ENCODE measurements at regions not wholly inside any gene's neighbourhood (a gene's known extent, or its start where the extent isn't known, plus 50 kb on each side); places are given as distances from the start of the nearest gene placed in this dataset.

DNA sequence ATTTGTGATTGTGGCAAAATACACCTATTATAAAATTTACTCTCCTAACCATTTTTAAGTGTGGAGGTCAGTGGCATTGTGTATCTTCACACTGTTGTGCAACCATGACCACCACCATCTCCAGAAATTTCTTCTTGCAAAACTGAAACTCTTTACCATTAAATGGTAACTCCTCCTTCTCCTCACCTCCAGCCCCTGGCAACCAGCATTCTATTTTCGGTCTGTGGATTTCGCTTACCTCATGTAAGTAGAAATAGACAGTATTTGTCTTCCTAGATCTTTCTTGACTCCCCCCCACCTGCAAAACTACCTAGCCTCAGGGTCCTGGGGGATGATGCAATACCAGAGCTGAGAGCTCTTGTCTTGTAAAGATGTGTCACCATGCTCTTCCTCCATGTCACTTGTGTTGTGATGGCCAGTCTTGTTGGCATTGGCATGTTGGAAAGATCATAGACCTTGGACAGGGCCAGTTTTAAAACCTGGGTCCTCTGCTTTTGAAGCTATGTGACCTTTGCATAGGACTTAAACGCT lies 71.1 kb upstream of the EMX2 start:
- no peak overlapping the region for H3K9ac ChIP-seq (ENCODE audit: low read length)
- no peaks in the 10 kb centered on the region for H3K4me1 ChIP-seq (ENCODE audit: control insufficient read depth, low read depth, low read length)
- no peaks in the 10 kb centered on the region for H3K36me3 ChIP-seq (ENCODE audit: control insufficient read depth, insufficient read depth, low read length)
- no CpG with 5 or more reads among the region's 3 CpGs for WGBS (ENCODE audit: extremely low coverage, insufficient coverage, low lambda C conversion rate)
- H3K18ac ChIP-seq (ENCODE audit: low read length), result no peak overlapping the region
- H2BK5ac ChIP-seq (ENCODE audit: low read length), result no peak overlapping the region
- no peak overlapping the region for H3K23ac ChIP-seq (ENCODE audit: low read length)
- H2BK15ac ChIP-seq (replicated peaks; ENCODE audit: low read depth), result no peak overlapping the region
- no peak overlapping the region for H3K4ac ChIP-seq (ENCODE audit: low read depth, low read length)
- no peak for DNase-seq
- no peak overlapping the region for H2AK5ac ChIP-seq (ENCODE audit: low read length)
- H3K79me2 ChIP-seq (ENCODE audit: control insufficient read depth, insufficient read depth, low read length), result no peaks in the 10 kb centered on the region
- no peak overlapping the region for H4K8ac ChIP-seq (ENCODE audit: low read depth, low read length)
- no peak overlapping the region for H4K5ac ChIP-seq (ENCODE audit: low read length)
- H3K79me1 ChIP-seq (ENCODE audit: low read length), result no peaks in the 10 kb centered on the region
- H3K4me3 ChIP-seq (ENCODE audit: low read length), result no peak overlapping the region
- no peaks in the 10 kb centered on the region for H3K27me3 ChIP-seq (ENCODE audit: insufficient read depth, low read length, poor library complexity)
- H3K4me2 ChIP-seq (ENCODE audit: low read length), result no peak overlapping the region
- no peak overlapping the region for H3K27ac ChIP-seq (ENCODE audit: low read depth, low read length)
- no peak overlapping the region for H3K56ac ChIP-seq (ENCODE audit: low read length)
- no peak overlapping the region for H2BK120ac ChIP-seq (ENCODE audit: low read depth, low read length)

GRCh38 chr10:117470733-117471132 lies 71.8 kb upstream of the EMX2 start:
- Histone ChIP-seq H3K27me3 (ENCODE audit: insufficient read depth, low read length, poor library complexity) (no peaks in the 10 kb centered on the region), H2BK5ac (ENCODE audit: low read length) (no peak overlapping the region), H3K23ac (ENCODE audit: low read length) (no peak overlapping the region), H2BK120ac (ENCODE audit: low read depth, low read length) (no peak overlapping the region), H4K8ac (ENCODE audit: low read depth, low read length) (no peak overlapping the region), H3K27ac (ENCODE audit: low read depth, low read length) (no peak overlapping the region), H3K79me2 (ENCODE audit: control insufficient read depth, insufficient read depth, low read length) (no peaks in the 10 kb centered on the region), H3K9ac (ENCODE audit: low read length) (no peak overlapping the region), H3K4ac (ENCODE audit: low read depth, low read length) (no peak overlapping the region), H3K56ac (ENCODE audit: low read length) (no peak overlapping the region), H4K5ac (ENCODE audit: low read length) (no peak overlapping the region), H3K79me1 (ENCODE audit: low read length) (no peaks in the 10 kb centered on the region), H3K4me1 (ENCODE audit: control insufficient read depth, low read depth, low read length) (no peaks in the 10 kb centered on the region), H2BK15ac (replicated peaks; ENCODE audit: low read depth) (no peak overlapping the region), H3K36me3 (ENCODE audit: control insufficient read depth, insufficient read depth, low read length) (no peaks in the 10 kb centered on the region), H3K18ac (ENCODE audit: low read length) (no peak overlapping the region), H3K4me2 (ENCODE audit: low read length) (no peak overlapping the region), H3K4me3 (ENCODE audit: low read length) (no peak overlapping the region), H2AK5ac (ENCODE audit: low read length) (no peak overlapping the region)
- WGBS (ENCODE audit: extremely low coverage, insufficient coverage, low lambda C conversion rate), result no CpG with 5 or more reads among the region's 5 CpGs
- DNase-seq, result no peak

- no peak overlapping the region for H4K8ac ChIP-seq (ENCODE audit: low read depth, low read length)
- no peak overlapping the region for H2AK5ac ChIP-seq (ENCODE audit: low read length)
- DNase-seq, result no peak
- no peak overlapping the region for H3K4ac ChIP-seq (ENCODE audit: low read depth, low read length)
- H3K4me3 ChIP-seq (ENCODE audit: low read length), result no peak overlapping the region
- H2BK5ac ChIP-seq (ENCODE audit: low read length), result no peak overlapping the region
- H4K5ac ChIP-seq (ENCODE audit: low read length), result no peak overlapping the region
- no peaks in the 10 kb centered on the region for H3K79me1 ChIP-seq (ENCODE audit: low read length)
- no peak overlapping the region for H3K23ac ChIP-seq (ENCODE audit: low read length)
- no peaks in the 10 kb centered on the region for H3K36me3 ChIP-seq (ENCODE audit: control insufficient read depth, insufficient read depth, low read length)
- no peak overlapping the region for H3K56ac ChIP-seq (ENCODE audit: low read length)
- H3K4me2 ChIP-seq (ENCODE audit: low read length), result no peak overlapping the region
- no peak overlapping the region for H3K27ac ChIP-seq (ENCODE audit: low read depth, low read length)
- H3K27me3 ChIP-seq (ENCODE audit: insufficient read depth, low read length, poor library complexity), result no peaks in the 10 kb centered on the region
- no CpG with 5 or more reads among the region's 3 CpGs for WGBS (ENCODE audit: extremely low coverage, insufficient coverage, low lambda C conversion rate)
- H2BK15ac ChIP-seq (replicated peaks; ENCODE audit: low read depth), result no peak overlapping the region
- H3K18ac ChIP-seq (ENCODE audit: low read length), result no peak overlapping the region
- no peak overlapping the region for H3K9ac ChIP-seq (ENCODE audit: low read length)
- H2BK120ac ChIP-seq (ENCODE audit: low read depth, low read length), result no peak overlapping the region
- H3K79me2 ChIP-seq (ENCODE audit: control insufficient read depth, insufficient read depth, low read length), result no peaks in the 10 kb centered on the region
- no peaks in the 10 kb centered on the region for H3K4me1 ChIP-seq (ENCODE audit: control insufficient read depth, low read depth, low read length)
Measured at GRCh38 chr10:117468665-117469064, 73.9 kb upstream of the EMX2 start.

GRCh38 chr10:117464176-117464575 lies 78.4 kb upstream of the EMX2 start:
- H3K56ac ChIP-seq (ENCODE audit: low read length), result no peak overlapping the region

GRCh38 chr10:117463545-117463920 lies 79.0 kb upstream of the EMX2 start:
- H3K9ac ChIP-seq (ENCODE audit: low read length), result no peak overlapping the region
- H3K56ac ChIP-seq (ENCODE audit: low read length), result no peak overlapping the region
- no peak overlapping the region for H3K27ac ChIP-seq (ENCODE audit: low read depth, low read length)
- no peak overlapping the region for H3K18ac ChIP-seq (ENCODE audit: low read length)
- H3K4ac ChIP-seq (ENCODE audit: low read depth, low read length), result no peak overlapping the region
- WGBS (ENCODE audit: extremely low coverage, insufficient coverage, low lambda C conversion rate), result no CpG with 5 or more reads among the region's 1 CpG
- H2BK15ac ChIP-seq (replicated peaks; ENCODE audit: low read depth), result no peak overlapping the region
- no peak overlapping the region for H3K4me2 ChIP-seq (ENCODE audit: low read length)
- H3K36me3 ChIP-seq (ENCODE audit: control insufficient read depth, insufficient read depth, low read length), result no peaks in the 10 kb centered on the region
- H3K23ac ChIP-seq (ENCODE audit: low read length), result no peak overlapping the region
- no peak overlapping the region for H2AK5ac ChIP-seq (ENCODE audit: low read length)
- peaks cover 2% of the 10 kb centered on the region for H3K4me1 ChIP-seq (ENCODE audit: control insufficient read depth, low read depth, low read length)
- H3K4me3 ChIP-seq (ENCODE audit: low read length), result no peak overlapping the region
- H4K8ac ChIP-seq (ENCODE audit: low read depth, low read length), result no peak overlapping the region
- DNase-seq, result no peak
- H3K79me2 ChIP-seq (ENCODE audit: control insufficient read depth, insufficient read depth, low read length), result no peaks in the 10 kb centered on the region
- no peaks in the 10 kb centered on the region for H3K79me1 ChIP-seq (ENCODE audit: low read length)
- H3K27me3 ChIP-seq (ENCODE audit: insufficient read depth, low read length, poor library complexity), result no peaks in the 10 kb centered on the region
- no peak overlapping the region for H2BK5ac ChIP-seq (ENCODE audit: low read length)
- no peak overlapping the region for H4K5ac ChIP-seq (ENCODE audit: low read length)
- no peak overlapping the region for H2BK120ac ChIP-seq (ENCODE audit: low read depth, low read length)

More at GRCh38 chr10:117464176-117464575, 78.4 kb upstream of the EMX2 start:
- Histone ChIP-seq H3K4me3 (ENCODE audit: low read length) (no peak overlapping the region), H3K4ac (ENCODE audit: low read depth, low read length) (no peak overlapping the region), H2AK5ac (ENCODE audit: low read length) (no peak overlapping the region), H2BK5ac (ENCODE audit: low read length) (no peak overlapping the region), H2BK120ac (ENCODE audit: low read depth, low read length) (no peak overlapping the region), H3K79me2 (ENCODE audit: control insufficient read depth, insufficient read depth, low read length) (no peaks in the 10 kb centered on the region), H2BK15ac (replicated peaks; ENCODE audit: low read depth) (no peak overlapping the region), H3K27me3 (ENCODE audit: insufficient read depth, low read length, poor library complexity) (no peaks in the 10 kb centered on the region), H3K23ac (ENCODE audit: low read length) (no peak overlapping the region), H3K36me3 (ENCODE audit: control insufficient read depth, insufficient read depth, low read length) (no peaks in the 10 kb centered on the region), H3K4me2 (ENCODE audit: low read length) (no peak overlapping the region), H3K18ac (ENCODE audit: low read length) (no peak overlapping the region), H3K4me1 (ENCODE audit: control insufficient read depth, low read depth, low read length) (peaks cover 2% of the 10 kb centered on the region), H3K79me1 (ENCODE audit: low read length) (no peaks in the 10 kb centered on the region), H3K9ac (ENCODE audit: low read length) (no peak overlapping the region), H3K27ac (ENCODE audit: low read depth, low read length) (no peak overlapping the region), H4K8ac (ENCODE audit: low read depth, low read length) (no peak overlapping the region), H4K5ac (ENCODE audit: low read length) (no peak overlapping the region)
- no peak for DNase-seq
- no CpG with 5 or more reads among the region's 2 CpGs for WGBS (ENCODE audit: extremely low coverage, insufficient coverage, low lambda C conversion rate)

- H4K8ac ChIP-seq (ENCODE audit: low read depth, low read length), result no peak overlapping the region
- no CpG with 5 or more reads among the region's 1 CpG for WGBS (ENCODE audit: extremely low coverage, insufficient coverage, low lambda C conversion rate)
Measured at GRCh38 chr10:117462816-117463544, 79.6 kb upstream of the EMX2 start.

More at GRCh38 chr10:117462816-117463544, 79.6 kb upstream of the EMX2 start:
- Histone ChIP-seq H3K4me3 (ENCODE audit: low read length) (no peak overlapping the region), H3K27ac (ENCODE audit: low read depth, low read length) (no peak overlapping the region), H3K79me1 (ENCODE audit: low read length) (no peaks in the 10 kb centered on the region), H3K23ac (ENCODE audit: low read length) (no peak overlapping the region), H3K4me1 (ENCODE audit: control insufficient read depth, low read depth, low read length) (peaks cover 2% of the 10 kb centered on the region), H2BK15ac (replicated peaks; ENCODE audit: low read depth) (no peak overlapping the region), H2BK120ac (ENCODE audit: low read depth, low read length) (no peak overlapping the region), H3K79me2 (ENCODE audit: control insufficient read depth, insufficient read depth, low read length) (no peaks in the 10 kb centered on the region), H2BK5ac (ENCODE audit: low read length) (no peak overlapping the region), H4K5ac (ENCODE audit: low read length) (no peak overlapping the region), H3K18ac (ENCODE audit: low read length) (no peak overlapping the region), H3K56ac (ENCODE audit: low read length) (no peak overlapping the region), H3K4ac (ENCODE audit: low read depth, low read length) (no peak overlapping the region), H2AK5ac (ENCODE audit: low read length) (no peak overlapping the region), H3K9ac (ENCODE audit: low read length) (no peak overlapping the region), H3K27me3 (ENCODE audit: insufficient read depth, low read length, poor library complexity) (no peaks in the 10 kb centered on the region), H3K4me2 (ENCODE audit: low read length) (no peak overlapping the region), H3K36me3 (ENCODE audit: control insufficient read depth, insufficient read depth, low read length) (no peaks in the 10 kb centered on the region)
- no peak for DNase-seq

All from mesendoderm (in vitro differentiated cells).